HG03025 (cell line): ENCODE measurements at regions not wholly inside any gene's neighbourhood (a gene's known extent, or its start where the extent isn't known, plus 50 kb on each side); places are given as distances from the start of the nearest gene placed in this dataset.
"Not testable (repeated sequence)": the region's sequence is repeated elsewhere in the genome, so short reads cannot be mapped to it uniquely, and the experiment has no call there.

Source experiments
- ATAC-seq: cut with Tn5 transposase; IDR thresholded peaks from one replicate; pipeline ENCODE4 v1.9.1; 2021; ENCODE audit warnings: mild to moderate bottlenecking, moderate library complexity; ENCODE audit not compliant: unreplicated experiment, low FRiP score

DNA sequence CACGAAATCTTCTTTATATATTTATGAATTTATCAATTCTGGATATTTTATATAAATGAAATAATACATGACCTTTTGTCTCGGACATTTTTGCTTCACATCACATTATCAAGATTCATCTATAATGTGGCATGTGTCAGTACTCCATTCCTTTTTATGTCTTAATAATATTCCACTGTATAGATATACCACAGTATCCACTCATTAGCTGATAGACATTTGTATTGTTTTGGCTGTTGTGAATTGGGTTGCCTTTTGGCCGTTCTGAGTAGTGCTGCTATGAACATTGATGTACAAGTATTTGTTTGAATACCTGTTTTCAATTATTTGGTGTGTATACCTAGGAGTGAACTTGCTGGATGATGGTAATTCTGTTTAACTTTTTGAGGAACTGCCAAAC, 323.8 kb upstream of the CA10 start:
- ATAC-seq = no peak

- no peak for ATAC-seq
These were observed 319.5 kb upstream of the CA10 start for GRCh38 chr17:52477824-52478699.

- ATAC-seq = no peak
These were observed 318.3 kb upstream of the CA10 start for GRCh38 chr17:52476638-52477313.

GRCh38 chr17:52470553-52470952, 312.0 kb upstream of the CA10 start:
- no peak for ATAC-seq

DNA sequence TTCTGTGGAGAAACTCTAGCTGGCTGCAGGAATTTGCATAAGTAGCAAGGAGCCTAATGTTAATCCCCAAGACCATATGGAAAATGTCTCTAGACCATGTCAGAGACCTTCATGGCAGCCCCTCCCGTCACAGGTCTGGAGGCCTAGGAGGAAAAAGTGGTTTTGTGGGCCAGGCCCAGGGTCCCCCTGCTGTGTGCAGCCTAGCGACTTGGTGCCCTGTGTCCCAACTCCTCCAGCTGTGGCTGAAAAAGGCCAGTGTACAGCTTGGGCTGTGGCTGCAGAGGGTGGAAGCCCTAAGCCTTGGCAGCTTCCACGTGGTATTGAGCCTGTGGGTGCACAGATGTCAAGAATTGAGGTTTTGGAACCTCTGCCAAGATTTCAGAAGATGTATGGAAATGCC, 306.9 kb upstream of the CA10 start:
- ATAC-seq = no peak

GRCh38 chr17:52451294-52451861, 292.9 kb upstream of the CA10 start:
- no peak for ATAC-seq

DNA sequence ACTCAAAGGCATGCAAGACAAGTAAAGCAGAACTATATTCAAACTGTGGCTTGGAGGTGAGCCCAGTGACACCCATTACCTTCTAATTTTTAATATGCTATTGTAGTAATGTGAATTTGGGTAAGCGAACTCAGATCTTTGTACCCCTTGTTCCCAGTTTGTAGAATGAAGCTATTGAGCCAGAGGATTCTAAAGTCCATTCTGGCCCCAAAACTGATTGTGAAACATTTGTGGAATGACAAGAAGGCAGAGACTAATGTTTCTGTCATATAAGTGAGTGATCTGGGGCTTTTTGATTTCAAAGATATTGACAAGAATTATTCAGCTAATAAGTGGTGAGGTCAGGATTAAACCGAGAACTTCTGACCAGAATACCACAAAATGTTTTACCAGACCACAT, 283.8 kb upstream of the CA10 start:
- ATAC-seq = no peak

DNA sequence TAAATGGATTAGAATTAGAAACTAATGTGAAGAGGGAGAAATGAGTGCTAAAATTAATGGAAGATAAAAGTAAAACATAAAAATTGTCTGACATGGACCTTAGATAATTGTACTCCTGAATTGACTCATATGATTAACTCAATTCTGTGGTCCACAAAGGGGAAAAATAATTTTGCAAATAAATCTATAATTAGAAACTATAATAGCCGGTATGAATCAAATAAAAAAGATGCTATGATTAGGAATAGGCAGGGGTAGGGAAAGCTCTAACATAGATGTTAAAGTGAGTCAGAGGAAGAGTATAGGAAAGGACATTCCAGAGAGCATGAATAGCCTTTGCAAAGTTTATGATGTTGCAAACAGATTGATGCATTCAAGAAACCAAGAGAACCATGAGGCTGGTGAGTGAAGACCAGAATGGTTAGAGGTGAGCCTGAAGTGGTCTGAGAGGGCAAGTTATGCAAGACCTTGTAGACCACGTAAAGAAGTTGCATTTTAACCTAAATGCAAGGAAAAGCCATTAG, 262.1 kb upstream of the CA10 start:
- ATAC-seq = no peak

DNA sequence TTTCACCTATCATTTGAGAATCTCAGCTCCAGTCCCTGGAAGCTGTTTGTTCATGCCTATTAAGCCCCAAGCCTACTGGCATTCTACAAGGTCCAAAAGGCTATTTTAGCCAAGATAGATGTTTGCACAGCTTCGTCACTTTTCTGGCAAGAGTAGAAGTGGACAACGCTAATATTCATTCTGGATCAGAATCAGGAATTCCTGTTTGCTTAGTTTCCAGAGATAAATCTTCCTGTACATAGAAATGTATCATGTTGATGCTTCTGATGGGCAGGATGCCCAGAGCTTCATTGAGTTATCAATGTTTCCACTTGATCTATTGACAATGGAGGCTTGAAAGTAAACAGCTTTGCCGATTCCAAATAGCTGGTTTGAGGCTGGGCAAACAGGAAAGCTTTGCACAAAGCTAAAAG, 260.7 kb upstream of the CA10 start:
- no peak for ATAC-seq

- no peak for ATAC-seq
These were observed 252.3 kb upstream of the CA10 start for GRCh38 chr17:52410781-52411180.

GRCh38 chr17:52409222-52409621, 250.7 kb upstream of the CA10 start:
- not testable (repeated sequence) for ATAC-seq

DNA sequence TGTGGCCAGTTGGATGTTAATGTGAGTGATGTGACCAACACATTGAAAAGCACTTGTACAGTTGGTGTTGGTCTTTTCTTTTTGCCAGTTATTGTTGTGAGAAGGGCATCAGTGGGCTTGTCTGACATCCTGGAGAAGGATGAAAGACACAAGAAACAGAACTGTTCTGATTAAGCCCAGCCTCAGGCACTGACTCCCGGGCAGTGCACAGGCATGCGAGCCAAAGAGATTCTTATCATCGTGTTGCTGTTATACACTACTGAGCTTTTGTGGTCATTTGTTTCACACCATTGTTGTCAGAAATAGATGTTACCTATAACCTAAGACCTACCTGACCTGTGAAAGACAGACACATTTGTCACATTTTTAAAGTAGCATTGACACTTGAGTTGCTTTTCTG, 236.8 kb upstream of the CA10 start:
- ATAC-seq = no peak

DNA sequence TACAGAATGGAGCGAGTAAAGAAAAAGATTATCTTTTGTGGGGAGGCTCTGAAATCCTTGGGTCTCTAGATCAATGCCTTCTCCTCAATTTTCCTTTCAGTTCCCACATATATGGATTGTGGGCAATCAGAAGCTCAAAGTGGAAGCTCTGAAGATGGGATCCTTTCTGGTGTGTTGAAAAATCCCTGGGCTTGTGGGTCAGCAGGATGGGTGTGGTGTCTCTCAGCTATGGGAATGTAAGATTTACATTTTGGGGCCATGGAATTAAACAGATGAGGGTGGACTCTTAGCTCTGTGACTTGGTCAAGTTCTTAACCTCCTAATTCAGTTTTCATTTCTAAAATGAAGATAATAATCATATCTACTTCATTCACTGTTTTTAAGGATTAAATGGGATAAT, 231.9 kb upstream of the CA10 start:
- ATAC-seq = no peak

DNA sequence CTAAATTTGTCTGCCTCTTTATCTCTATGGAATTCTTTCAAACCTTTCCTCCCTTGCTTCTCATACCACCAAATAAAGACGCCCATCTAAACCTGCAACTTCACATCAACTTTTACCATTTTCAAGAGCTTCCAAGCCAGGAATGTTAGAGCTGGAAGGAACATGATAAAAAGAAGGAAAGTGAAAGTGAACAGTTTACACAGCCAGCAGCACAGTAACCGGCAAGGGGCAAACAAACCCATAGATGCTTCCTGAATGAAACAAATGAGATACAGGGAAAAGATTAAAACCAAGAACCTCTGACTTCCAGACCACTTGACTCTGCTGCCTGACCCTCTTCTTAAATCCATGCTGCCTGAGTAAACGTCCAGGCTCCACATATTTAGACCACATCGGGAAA, 231.1 kb upstream of the CA10 start:
- ATAC-seq = no peak

DNA sequence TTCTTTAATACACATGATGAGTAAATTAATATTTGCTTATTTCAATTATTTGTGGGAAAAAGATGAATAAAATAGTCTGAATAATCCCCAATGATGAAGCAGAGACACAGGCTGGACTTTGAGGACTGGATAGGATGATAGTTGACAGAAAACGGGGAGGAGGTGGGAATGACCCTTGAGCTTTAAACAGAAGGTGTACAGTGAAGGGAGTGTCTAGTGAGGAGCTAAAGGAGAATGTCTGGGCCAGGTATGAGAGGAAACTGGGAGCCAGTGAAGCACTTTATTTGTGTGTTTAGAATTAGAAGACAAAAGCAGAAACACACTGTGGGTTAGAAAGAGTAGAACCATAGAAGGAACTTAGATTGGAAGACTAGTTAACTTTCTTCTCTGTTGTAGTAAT, 230.4 kb upstream of the CA10 start:
- ATAC-seq = no peak

DNA sequence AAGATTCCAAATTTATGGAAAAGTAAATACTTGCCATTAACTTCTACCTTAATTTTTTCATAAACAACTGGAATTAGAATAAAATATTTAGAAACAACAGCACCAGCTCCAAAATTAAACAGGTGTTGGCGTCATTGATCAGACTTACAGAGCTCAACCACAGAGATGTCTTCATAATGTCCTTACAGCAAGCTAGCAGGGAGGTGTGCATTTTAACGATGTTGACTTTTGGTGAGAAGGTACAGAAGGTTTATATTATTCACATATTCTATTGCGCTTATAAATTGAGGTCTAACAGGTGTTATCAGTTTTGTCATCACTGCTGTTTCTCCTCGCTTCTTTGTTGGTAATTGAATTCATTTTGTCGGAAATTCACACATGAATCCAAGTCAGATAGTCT, 226.2 kb upstream of the CA10 start:
- ATAC-seq = no peak

- ATAC-seq = peak; percentile 51
These were observed 225.1 kb upstream of the CA10 start for GRCh38 chr17:52383493-52384100.

DNA sequence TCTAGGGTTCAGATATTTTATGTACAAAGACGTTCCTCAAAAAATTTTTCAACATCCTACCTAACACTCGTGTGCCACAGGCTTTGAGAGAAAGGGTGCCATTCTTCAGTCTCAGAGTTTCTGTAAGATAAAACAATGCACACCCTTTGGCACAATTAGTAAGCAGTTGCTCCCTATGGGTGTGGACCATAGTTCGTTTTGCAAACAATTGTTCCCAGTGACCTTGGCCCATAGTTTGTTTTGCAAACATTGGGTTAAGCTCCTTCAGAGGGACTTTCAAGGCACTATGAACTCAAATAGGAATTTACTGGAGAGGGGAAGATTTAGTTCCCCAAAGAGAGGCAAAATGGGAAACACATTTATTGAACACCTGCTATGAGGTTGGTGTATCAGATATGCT, 220.3 kb upstream of the CA10 start:
- no peak for ATAC-seq

GRCh38 chr17:52376137-52376536, 217.6 kb upstream of the CA10 start:
- no peak for ATAC-seq

- ATAC-seq = no peak
These were observed 210.4 kb upstream of the CA10 start for GRCh38 chr17:52368886-52369285.

- ATAC-seq = no peak
These were observed 199.3 kb upstream of the CA10 start for GRCh38 chr17:52357854-52358253.
